B cell (primary cell): ENCODE measurements at regions not wholly inside any gene's neighbourhood (a gene's known extent, or its start where the extent isn't known, plus 50 kb on each side); places are given as distances from the start of the nearest gene placed in this dataset.

Source experiments
- ATAC-seq: fragments of 200-7000 bp; cut with Tn5 transposase; one replicate; pipeline ENCODE4 v1.10.0; 2021; ENCODE audit warnings: low read depth, mild to moderate bottlenecking, moderate number of reproducible peaks, moderate library complexity
- CTCF ChIA-PET: fragments of 350-600 bp; sonication (Branson Sonifier 250); formaldehyde crosslinking; loops from one replicate; lab custom pipeline; 2021; ENCODE audit warnings: antibody characterized with exemption, inconsistent platforms; lab: Charles Lee
- POLR2A ChIA-PET: fragments of 350-600 bp; sonication (Branson Sonifier 250); formaldehyde crosslinking; loops from one replicate; lab custom pipeline; 2021; ENCODE audit warnings: antibody characterized with exemption; lab: Charles Lee
- DNase-seq: peaks from one replicate; pipeline ENCODE4 v3.0.0; 2013
- H2AFZ ChIP-seq: 2 replicates; pipeline ENCODE4 v1.6.1; 2012; ENCODE audit warnings: mild to moderate bottlenecking, low read depth, low read length; ENCODE audit not compliant: insufficient read depth, poor library complexity, severe bottlenecking
- H3K27ac ChIP-seq, 2 donors: 1 replicate in 1 of 2; 2 replicates in 1 of 2; pipeline ENCODE4 v1.5.1; 2012 to 2013; ENCODE audit warnings: low read length in 2 of 2, mild to moderate bottlenecking in 2 of 2, moderate library complexity in 1 of 2
- H3K27me3 ChIP-seq, 4 experiments: fragments of 200-600 bp in 1 of 4; sonication (generic) in 1 of 4; replicated peaks in 1 of 4; 1 replicate in 2 of 4; 2 replicates in 2 of 4; pipeline versions ENCODE4 v1.6.1 to v1.7.0; 2013 to 2016; ENCODE audit warnings: low read length in 3 of 4, mild to moderate bottlenecking in 2 of 4, mixed read lengths in 1 of 4, moderate library complexity in 1 of 4; ENCODE audit not compliant: insufficient read depth in 4 of 4, control insufficient read depth in 3 of 4; ENCODE audit errors: control extremely low read depth in 1 of 4
- H3K36me3 ChIP-seq, 2 experiments: replicated peaks in 1 of 2; 1 replicate in 1 of 2; 2 replicates in 1 of 2; pipeline versions ENCODE4 v1.6.1 to v1.7.1; 2013; ENCODE audit warnings: low read length in 1 of 2; ENCODE audit not compliant: insufficient read depth in 2 of 2, control insufficient read depth in 1 of 2; ENCODE audit errors: control extremely low read depth in 1 of 2, extremely low read depth in 1 of 2
- H3K4me1 ChIP-seq, 2 donors: fragments of 200-600 bp in 1 of 2; sonication (generic) in 1 of 2; 1 replicate in 1 of 2; 2 replicates in 1 of 2; pipeline versions ENCODE4 v1.5.1 to v1.6.1; 2013 to 2017; ENCODE audit warnings: low read length in 2 of 2; ENCODE audit not compliant: control insufficient read depth in 2 of 2, insufficient read depth in 2 of 2
- H3K4me2 ChIP-seq: replicated peaks from 2 replicates; pipeline ENCODE3; 2012; ENCODE audit warnings: mild to moderate bottlenecking, low read depth, low read length; ENCODE audit not compliant: poor library complexity, severe bottlenecking
- H3K4me3 ChIP-seq, 5 experiments: fragments of 200-600 bp in 1 of 5; sonication (generic) in 1 of 5; 1 replicate in 3 of 5; 2 replicates in 2 of 5; pipeline versions ENCODE4 v1.5.1 to v1.7.0; 2011 to 2016; ENCODE audit warnings: low read length in 4 of 5, mild to moderate bottlenecking in 4 of 5, low read depth in 2 of 5, control low read depth in 1 of 5, moderate library complexity in 1 of 5; ENCODE audit not compliant: insufficient read depth in 1 of 5; ENCODE audit errors: control extremely low read depth in 1 of 5, extremely low read depth in 1 of 5
- H3K79me2 ChIP-seq: fragments of 200-600 bp; sonication (generic); one replicate; pipeline ENCODE4 v1.6.0; 2016; ENCODE audit warnings: low read length; ENCODE audit not compliant: control insufficient read depth, insufficient read depth
- H3K9ac ChIP-seq: fragments of 200-600 bp; sonication (generic); 2 replicates; pipeline ENCODE4 v1.6.1; 2017; ENCODE audit warnings: mild to moderate bottlenecking, low read length, moderate library complexity
- H3K9me3 ChIP-seq, 3 donors: one replicate each; pipeline versions ENCODE4 v1.6.1 to v1.7.1; 2013; ENCODE audit warnings: low read length in 2 of 3; ENCODE audit not compliant: control insufficient read depth in 2 of 3, insufficient read depth in 1 of 3; ENCODE audit errors: control extremely low read depth in 1 of 3
- H4K20me1 ChIP-seq: 2 replicates; pipeline ENCODE4 v1.6.0; 2012; ENCODE audit warnings: mild to moderate bottlenecking, low read length; ENCODE audit not compliant: insufficient read depth, control insufficient read depth, poor library complexity, severe bottlenecking
- H3K27ac Mint-ChIP-seq: one replicate; pipeline ENCODE4 v1.8.0; 2021; ENCODE audit warnings: mixed read lengths
- H3K27me3 Mint-ChIP-seq: one replicate; pipeline ENCODE4 v1.8.0; 2021; ENCODE audit warnings: mixed read lengths
- H3K4me1 Mint-ChIP-seq: one replicate; pipeline ENCODE4 v1.8.0; 2021; ENCODE audit warnings: mixed read lengths
- H3K4me3 Mint-ChIP-seq: one replicate; pipeline ENCODE4 v1.8.0; 2021; ENCODE audit warnings: mixed read lengths
- H3K9me3 Mint-ChIP-seq: one replicate; pipeline ENCODE4 v1.8.0; 2022; ENCODE audit warnings: mixed read lengths; ENCODE audit not compliant: insufficient read depth
- CTCF ChIP-seq: fragments of 200-600 bp; IDR thresholded peaks from one replicate; pipeline ENCODE4 v1.8.0; 2022; ENCODE audit warnings: antibody characterized with exemption, mild to moderate bottlenecking
- EZH2 ChIP-seq: IDR thresholded peaks from 2 replicates; pipeline ENCODE4 v1.6.1; 2012; ENCODE audit warnings: borderline replicate concordance, low read depth, mild to moderate bottlenecking, moderate library complexity, low read length; ENCODE audit not compliant: insufficient read depth, poor library complexity, severe bottlenecking
- WGBS: methylation state at CpG from one replicate; pipeline ENCODE4 v1.1.5; 2013; ENCODE audit warnings: missing lambda C conversion rate; ENCODE audit not compliant: insufficient coverage; 5-methylcytosine and 5-hydroxymethylcytosine counted together
- intact Hi-C: fragments of 100-400 bp; cut with micrococcal nuclease; formaldehyde crosslinking; loops from one replicate; pipeline ENCODE4 v1.10.0; 2022

GRCh38 chr5:43804041-43804440 is 201.1 kb downstream of the NNT start:
- WGBS: no CpG with 5 or more reads among the region's 3 CpGs
- H3K4me3 Mint-ChIP-seq: no peak overlapping the region

GRCh38 chr5:43802651-43803050 is 199.7 kb downstream of the NNT start:
- Histone ChIP-seq H3K27ac (no peak overlapping the region), H3K4me3 (no peak overlapping the region), H3K4me2 (no peak overlapping the region), H2AFZ (no peak overlapping the region), H3K9me3 (peaks cover 0 to 3% (median 0%) of the 10 kb centered on the region in 3 donors), H4K20me1 (no peaks in the 10 kb centered on the region), H3K4me1 (no peaks in the 10 kb centered on the region), H3K27me3 (no peaks in the 10 kb centered on the region), H3K36me3 (no peaks in the 10 kb centered on the region), H3K9ac (no peak overlapping the region), H3K79me2 (no peaks in the 10 kb centered on the region)
- Mint-ChIP-seq H3K9me3 (peaks cover 2% of the 10 kb centered on the region), H3K4me3 (no peak overlapping the region), H3K27ac (no peak overlapping the region), H3K4me1 (no peaks in the 10 kb centered on the region), H3K27me3 (no peaks in the 10 kb centered on the region)
- no CpG with 5 or more reads among the region's 3 CpGs for WGBS
- DNase-seq (no peak), ATAC-seq (no peak)
- ChIA-PET CTCF (no interaction called here), POLR2A (no interaction called here)
- no peak for TF ChIP-seq CTCF
- no peak for TF ChIP-seq EZH2
- intact Hi-C loops: no loop called here

More at GRCh38 chr5:43804041-43804440, 201.1 kb downstream of the NNT start:
- ATAC-seq: no peak
- Histone ChIP-seq H3K4me1 (no peaks in the 10 kb centered on the region), H3K4me2 (no peak overlapping the region), H3K27ac (no peak overlapping the region), H3K4me3 (no peak overlapping the region), H3K36me3 (no peaks in the 10 kb centered on the region), H3K9me3 (no peaks in the 10 kb centered on the region), H4K20me1 (no peaks in the 10 kb centered on the region), H3K27me3 (no peaks in the 10 kb centered on the region), H3K9ac (no peak overlapping the region), H3K79me2 (no peaks in the 10 kb centered on the region), H2AFZ (no peak overlapping the region)
- ChIA-PET CTCF (no interaction called here), POLR2A (no interaction called here)
- no peak for DNase-seq
- TF ChIP-seq EZH2 (no peak), CTCF (no peak)
- no peak overlapping the region for H3K27ac Mint-ChIP-seq
- H3K9me3 Mint-ChIP-seq: peaks cover 2% of the 10 kb centered on the region
- H3K4me1 Mint-ChIP-seq: no peaks in the 10 kb centered on the region
- intact Hi-C loops: no loop called here
- no peaks in the 10 kb centered on the region for H3K27me3 Mint-ChIP-seq
